ENCODE measurements at regions not wholly inside any gene's neighbourhood (a gene's known extent, or its start where the extent isn't known, plus 50 kb on each side); places are given as distances from the start of the nearest gene placed in this dataset.
"Not testable (repeated sequence)": the region's sequence is repeated elsewhere in the genome, so short reads cannot be mapped to it uniquely, and the experiment has no call there.

DNA sequence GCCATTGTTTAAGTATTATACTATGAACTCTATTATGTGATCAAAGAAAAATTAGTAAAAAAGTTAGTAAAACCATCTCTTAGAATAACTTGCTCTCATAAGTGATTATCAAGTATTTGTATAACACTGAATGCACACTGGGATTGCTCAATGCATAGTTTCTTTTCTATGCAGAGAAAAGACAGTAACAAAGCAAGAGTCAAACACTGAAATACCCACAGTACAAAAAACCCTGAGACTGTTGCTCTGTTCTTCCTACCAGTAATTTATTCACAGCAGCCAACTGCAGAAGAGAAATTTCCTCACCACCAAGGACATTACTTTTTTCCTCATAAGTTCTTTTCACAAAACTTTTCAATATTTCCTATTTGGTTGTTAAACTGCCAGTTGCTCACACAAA lies 634.4 kb downstream of the DTWD2 start:
- Histone ChIP-seq H3K27ac (ENCODE audit: low read length) (no peak overlapping the region), H3K9me3 (ENCODE audit: control insufficient read depth, low read depth, low read length) (no peaks in the 10 kb centered on the region), H3K9ac (ENCODE audit: low read length) (no peak overlapping the region)

DNA sequence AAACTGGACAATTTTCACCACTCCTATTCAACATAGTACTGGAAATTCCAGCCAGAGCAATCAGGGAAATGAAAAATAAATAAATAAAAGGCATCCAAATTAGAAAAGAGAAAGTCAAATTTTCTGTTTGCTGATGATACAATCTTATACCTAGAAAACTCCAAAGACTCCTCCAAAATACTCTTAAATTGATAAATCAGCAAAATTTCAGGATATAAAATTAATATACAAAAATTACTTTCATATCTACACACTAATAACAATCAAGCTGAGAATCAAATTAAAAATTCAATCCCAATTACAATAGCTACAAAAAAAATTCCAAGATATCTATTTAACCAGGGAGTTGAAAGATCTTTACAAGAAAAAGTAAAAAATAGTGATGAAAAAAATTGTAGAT lies 651.9 kb downstream of the DTWD2 start:
- no peaks in the 10 kb centered on the region for H3K9me3 ChIP-seq (ENCODE audit: control insufficient read depth, low read depth, low read length)
- no peak overlapping the region for H3K27ac ChIP-seq (ENCODE audit: low read length)
- H3K9ac ChIP-seq (ENCODE audit: low read length): no peak overlapping the region
- no peak overlapping the region for H3K4me3 ChIP-seq (ENCODE audit: low read length)
- no peaks in the 10 kb centered on the region for H3K27me3 ChIP-seq (ENCODE audit: control insufficient read depth, insufficient read depth, low read length)
- H3K4me1 ChIP-seq (ENCODE audit: control insufficient read depth, low read depth, low read length): peaks cover 4% of the 10 kb centered on the region
- no peaks in the 10 kb centered on the region for H3K36me3 ChIP-seq (ENCODE audit: control insufficient read depth, low read depth, low read length)

More for the DNA sequence above, 634.4 kb downstream of the DTWD2 start:
- no peaks in the 10 kb centered on the region for H3K4me1 ChIP-seq (ENCODE audit: control insufficient read depth, low read depth, low read length)
- no peaks in the 10 kb centered on the region for H3K36me3 ChIP-seq (ENCODE audit: control insufficient read depth, low read depth, low read length)
- H3K4me3 ChIP-seq (ENCODE audit: low read length): no peak overlapping the region
- no peaks in the 10 kb centered on the region for H3K27me3 ChIP-seq (ENCODE audit: control insufficient read depth, insufficient read depth, low read length)

- Histone ChIP-seq H3K9me3 (ENCODE audit: control insufficient read depth, low read depth, low read length) (no peaks in the 10 kb centered on the region), H3K27ac (ENCODE audit: low read length) (no peak overlapping the region), H3K9ac (ENCODE audit: low read length) (no peak overlapping the region), H3K27me3 (ENCODE audit: control insufficient read depth, insufficient read depth, low read length) (no peaks in the 10 kb centered on the region), H3K36me3 (ENCODE audit: control insufficient read depth, low read depth, low read length) (no peaks in the 10 kb centered on the region), H3K4me1 (ENCODE audit: control insufficient read depth, low read depth, low read length) (no peaks in the 10 kb centered on the region), H3K4me3 (ENCODE audit: low read length) (no peak overlapping the region)
These were observed 661.0 kb downstream of the DTWD2 start for GRCh38 chr5:118327389-118327788.

- no peak overlapping the region for H3K4me3 ChIP-seq (ENCODE audit: low read length)
These were observed 661.8 kb downstream of the DTWD2 start for GRCh38 chr5:118326481-118327045.

DNA sequence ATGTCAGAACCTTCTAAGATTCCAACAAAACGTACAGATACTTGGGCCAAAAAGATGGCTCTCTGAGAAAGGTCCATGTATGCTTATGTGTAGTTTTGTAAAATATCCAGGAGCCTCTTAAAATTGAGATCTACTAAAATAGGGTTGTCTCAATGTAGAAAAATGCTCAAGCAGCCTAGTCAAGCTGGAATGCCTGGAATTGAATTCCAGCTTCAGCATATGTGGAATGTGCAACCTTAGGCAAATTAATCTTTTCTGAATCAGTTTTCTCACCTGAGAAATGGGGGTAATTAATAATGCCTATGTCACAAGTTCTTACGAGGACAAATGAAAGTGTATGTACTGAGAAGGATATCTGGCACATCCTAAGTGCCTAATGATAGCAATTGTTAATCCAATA lies 662.4 kb downstream of the DTWD2 start:
- Histone ChIP-seq H3K36me3 (ENCODE audit: control insufficient read depth, low read depth, low read length) (no peaks in the 10 kb centered on the region), H3K4me3 (ENCODE audit: low read length) (no peak overlapping the region), H3K27me3 (ENCODE audit: control insufficient read depth, insufficient read depth, low read length) (no peaks in the 10 kb centered on the region), H3K4me1 (ENCODE audit: control insufficient read depth, low read depth, low read length) (no peaks in the 10 kb centered on the region), H3K27ac (ENCODE audit: low read length) (no peak overlapping the region), H3K9me3 (ENCODE audit: control insufficient read depth, low read depth, low read length) (no peaks in the 10 kb centered on the region), H3K9ac (ENCODE audit: low read length) (no peak overlapping the region)

More at GRCh38 chr5:118326481-118327045, 661.8 kb downstream of the DTWD2 start:
- no peaks in the 10 kb centered on the region for H3K4me1 ChIP-seq (ENCODE audit: control insufficient read depth, low read depth, low read length)
- H3K9ac ChIP-seq (ENCODE audit: low read length): no peak overlapping the region
- no peaks in the 10 kb centered on the region for H3K9me3 ChIP-seq (ENCODE audit: control insufficient read depth, low read depth, low read length)
- H3K27ac ChIP-seq (ENCODE audit: low read length): no peak overlapping the region
- H3K27me3 ChIP-seq (ENCODE audit: control insufficient read depth, insufficient read depth, low read length): no peaks in the 10 kb centered on the region
- no peaks in the 10 kb centered on the region for H3K36me3 ChIP-seq (ENCODE audit: control insufficient read depth, low read depth, low read length)

DNA sequence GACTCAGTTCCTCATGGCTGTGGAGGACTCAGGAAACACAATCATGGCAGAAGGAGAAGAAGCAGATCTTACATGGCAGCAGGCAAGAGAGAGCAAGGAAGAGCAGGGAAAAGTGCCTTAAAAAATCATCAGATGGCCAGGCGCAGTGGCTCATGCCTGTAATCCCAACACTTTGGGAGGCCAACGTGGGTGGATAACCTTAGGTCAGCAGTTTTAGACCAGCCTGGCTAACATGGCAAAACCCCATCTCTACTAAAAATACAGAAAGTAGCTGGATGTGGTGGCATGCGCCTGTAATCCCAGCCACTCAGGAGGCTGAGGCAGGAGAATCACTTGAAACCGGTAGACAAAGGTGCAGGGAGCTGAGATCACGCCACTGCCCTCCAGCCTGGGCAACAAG lies 664.6 kb downstream of the DTWD2 start:
- not testable (repeated sequence) for H3K27me3 ChIP-seq (ENCODE audit: control insufficient read depth, insufficient read depth, low read length); H3K9me3 ChIP-seq (ENCODE audit: control insufficient read depth, low read depth, low read length); H3K4me1 ChIP-seq (ENCODE audit: control insufficient read depth, low read depth, low read length); H3K4me3 ChIP-seq (ENCODE audit: low read length); H3K9ac ChIP-seq (ENCODE audit: low read length); H3K27ac ChIP-seq (ENCODE audit: low read length); H3K36me3 ChIP-seq (ENCODE audit: control insufficient read depth, low read depth, low read length)

- Histone ChIP-seq H3K9ac (ENCODE audit: low read length) (no peak overlapping the region), H3K27me3 (ENCODE audit: control insufficient read depth, insufficient read depth, low read length) (no peaks in the 10 kb centered on the region), H3K4me3 (ENCODE audit: low read length) (no peak overlapping the region), H3K36me3 (ENCODE audit: control insufficient read depth, low read depth, low read length) (no peaks in the 10 kb centered on the region), H3K4me1 (ENCODE audit: control insufficient read depth, low read depth, low read length) (no peaks in the 10 kb centered on the region), H3K9me3 (ENCODE audit: control insufficient read depth, low read depth, low read length) (no peaks in the 10 kb centered on the region), H3K27ac (ENCODE audit: low read length) (no peak overlapping the region)
These were observed 667.3 kb downstream of the DTWD2 start for GRCh38 chr5:118321081-118321480.

- Histone ChIP-seq H3K4me1 (ENCODE audit: control insufficient read depth, low read depth, low read length) (no peaks in the 10 kb centered on the region), H3K9me3 (ENCODE audit: control insufficient read depth, low read depth, low read length) (no peaks in the 10 kb centered on the region), H3K36me3 (ENCODE audit: control insufficient read depth, low read depth, low read length) (no peaks in the 10 kb centered on the region), H3K27ac (ENCODE audit: low read length) (no peak overlapping the region), H3K27me3 (ENCODE audit: control insufficient read depth, insufficient read depth, low read length) (no peaks in the 10 kb centered on the region), H3K9ac (ENCODE audit: low read length) (no peak overlapping the region), H3K4me3 (ENCODE audit: low read length) (no peak overlapping the region)
These were observed 668.2 kb downstream of the DTWD2 start for GRCh38 chr5:118320121-118320520.

DNA sequence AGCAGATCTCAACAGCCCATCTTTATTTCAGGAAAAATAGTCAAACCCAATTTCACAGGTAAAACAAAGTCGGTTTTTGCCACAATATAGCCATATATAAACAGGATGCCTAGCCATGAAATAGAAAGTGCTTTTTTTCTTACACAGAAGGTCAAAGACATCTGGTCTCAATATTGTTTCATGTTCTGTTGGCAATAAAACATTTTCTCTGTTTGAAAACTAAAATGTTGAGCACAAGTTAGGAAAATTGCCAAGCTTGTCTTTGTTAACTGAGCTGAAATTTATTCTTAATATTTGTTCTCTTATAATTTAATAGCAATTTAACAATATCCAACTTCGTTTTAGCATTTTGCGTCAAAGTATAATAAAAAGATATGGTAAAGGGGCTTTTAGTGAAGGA lies 673.4 kb downstream of the DTWD2 start:
- Histone ChIP-seq H3K27me3 (ENCODE audit: control insufficient read depth, insufficient read depth, low read length) (no peaks in the 10 kb centered on the region), H3K36me3 (ENCODE audit: control insufficient read depth, low read depth, low read length) (no peaks in the 10 kb centered on the region), H3K27ac (ENCODE audit: low read length) (no peak overlapping the region)

GRCh38 chr5:118311103-118311819 lies 677.1 kb downstream of the DTWD2 start:
- Histone ChIP-seq H3K9me3 (ENCODE audit: control insufficient read depth, low read depth, low read length) (no peaks in the 10 kb centered on the region), H3K27me3 (ENCODE audit: control insufficient read depth, insufficient read depth, low read length) (no peaks in the 10 kb centered on the region), H3K4me1 (ENCODE audit: control insufficient read depth, low read depth, low read length) (peaks cover 13% of the 10 kb centered on the region), H3K36me3 (ENCODE audit: control insufficient read depth, low read depth, low read length) (no peaks in the 10 kb centered on the region), H3K27ac (ENCODE audit: low read length) (no peak overlapping the region), H3K4me3 (ENCODE audit: low read length) (no peak overlapping the region), H3K9ac (ENCODE audit: low read length) (no peak overlapping the region)

More for the DNA sequence above, 673.4 kb downstream of the DTWD2 start:
- Histone ChIP-seq H3K4me1 (ENCODE audit: control insufficient read depth, low read depth, low read length) (peaks cover 2% of the 10 kb centered on the region), H3K9me3 (ENCODE audit: control insufficient read depth, low read depth, low read length) (no peaks in the 10 kb centered on the region), H3K9ac (ENCODE audit: low read length) (no peak overlapping the region), H3K4me3 (ENCODE audit: low read length) (no peak overlapping the region)

DNA sequence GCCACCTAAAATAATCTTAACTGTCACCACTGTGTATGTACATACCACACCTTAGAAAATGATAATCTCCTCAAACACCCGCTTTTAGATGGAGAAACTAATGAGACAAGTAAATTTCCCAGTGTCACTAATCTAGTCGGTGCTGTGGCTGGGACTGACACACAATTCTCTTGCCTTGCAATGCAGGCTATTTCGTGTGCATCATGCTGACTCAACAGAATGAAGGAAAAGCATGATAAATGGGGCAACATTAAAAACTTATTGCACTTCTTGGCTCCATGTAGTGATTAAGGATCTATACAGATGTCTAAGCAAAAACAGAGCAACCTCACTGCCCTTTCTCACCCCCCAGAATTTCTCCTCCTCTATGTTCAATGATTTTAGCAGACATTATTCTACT lies 677.9 kb downstream of the DTWD2 start:
- peaks cover 13% of the 10 kb centered on the region for H3K4me1 ChIP-seq (ENCODE audit: control insufficient read depth, low read depth, low read length)
- H3K27me3 ChIP-seq (ENCODE audit: control insufficient read depth, insufficient read depth, low read length): no peaks in the 10 kb centered on the region
- H3K27ac ChIP-seq (ENCODE audit: low read length): no peak overlapping the region
- no peak overlapping the region for H3K9ac ChIP-seq (ENCODE audit: low read length)
- H3K9me3 ChIP-seq (ENCODE audit: control insufficient read depth, low read depth, low read length): no peaks in the 10 kb centered on the region
- no peak overlapping the region for H3K4me3 ChIP-seq (ENCODE audit: low read length)
- H3K36me3 ChIP-seq (ENCODE audit: control insufficient read depth, low read depth, low read length): no peaks in the 10 kb centered on the region

- Histone ChIP-seq H3K27ac (ENCODE audit: low read length) (no peak overlapping the region), H3K4me1 (ENCODE audit: control insufficient read depth, low read depth, low read length) (no peaks in the 10 kb centered on the region), H3K4me3 (ENCODE audit: low read length) (no peak overlapping the region), H3K9me3 (ENCODE audit: control insufficient read depth, low read depth, low read length) (no peaks in the 10 kb centered on the region), H3K27me3 (ENCODE audit: control insufficient read depth, insufficient read depth, low read length) (no peaks in the 10 kb centered on the region), H3K36me3 (ENCODE audit: control insufficient read depth, low read depth, low read length) (no peaks in the 10 kb centered on the region), H3K9ac (ENCODE audit: low read length) (no peak overlapping the region)
These were observed 685.1 kb downstream of the DTWD2 start for GRCh38 chr5:118303296-118303695.
